Panc1 (cell line): ENCODE measurements at regions not wholly inside any gene's neighbourhood (a gene's known extent, or its start where the extent isn't known, plus 50 kb on each side); places are given as distances from the start of the nearest gene placed in this dataset.

Experiments used
- ATAC-seq: fragments of 200-7000 bp; cut with Tn5 transposase; 2 replicates; pipeline ENCODE4 v1.9.1; 2020; ENCODE audit warnings: mild to moderate bottlenecking, moderate library complexity
- BruUV-seq: library from RNA; stranded (reverse); fragments of 400-500 nt; replicated peaks from 2 replicates; lab custom pipeline; 2021; lab: Mats Ljungman, UMichigan
- CTCF ChIA-PET: fragments of 300-600 bp; sonication (Branson Sonifier 250); formaldehyde crosslinking; loops from one replicate; lab custom pipeline; 2022; ENCODE audit warnings: antibody characterized with exemption; lab: Charles Lee
- POLR2A ChIA-PET: fragments of 300-600 bp; sonication (Branson Sonifier 250); formaldehyde crosslinking; loops from one replicate; lab custom pipeline; 2022; ENCODE audit warnings: antibody characterized with exemption; lab: Charles Lee
- DNase-seq: peaks from one replicate; pipeline ENCODE4 v3.0.0-alpha.2; 2010; ENCODE audit warnings: low read depth, low spot score
- H3K27ac ChIP-seq: 2 replicates; pipeline ENCODE4 v1.5.1; 2011; ENCODE audit warnings: mild to moderate bottlenecking, low read length, inconsistent platforms
- H3K27me3 ChIP-seq: fragments of 200-500 bp; sonication (Bioruptor generic); 2 replicates; pipeline ENCODE4 v1.6.0; 2014; ENCODE audit warnings: low read length, inconsistent platforms; ENCODE audit not compliant: control insufficient read depth, insufficient read depth
- H3K36me3 ChIP-seq: fragments of 200-500 bp; sonication (Bioruptor generic); 2 replicates; pipeline ENCODE4 v1.5.1; 2014; ENCODE audit warnings: inconsistent platforms, mild to moderate bottlenecking, low read length, moderate library complexity; ENCODE audit not compliant: control insufficient read depth, insufficient read depth
- H3K4me1 ChIP-seq: 2 replicates; pipeline ENCODE4 v1.5.1; 2011; ENCODE audit warnings: inconsistent platforms, mild to moderate bottlenecking, low read length, moderate library complexity; ENCODE audit not compliant: control insufficient read depth, insufficient read depth
- H3K4me3 ChIP-seq, 2 experiments: 2 replicates each; pipeline ENCODE4 v1.5.1; 2011 to 2012; ENCODE audit warnings: low read depth in 2 of 2, low read length in 2 of 2, mild to moderate bottlenecking in 2 of 2, inconsistent platforms in 1 of 2, moderate library complexity in 1 of 2
- H3K9me3 ChIP-seq: fragments of 200-500 bp; sonication (Bioruptor generic); 2 replicates; pipeline ENCODE4 v1.5.1; 2014; ENCODE audit warnings: low read depth, mild to moderate bottlenecking, inconsistent platforms, low read length, moderate library complexity; ENCODE audit not compliant: control insufficient read depth, insufficient read depth
- CTCF ChIP-seq: fragments of 450-650 bp; IDR thresholded peaks from 2 replicates; pipeline ENCODE4 v1.5.1; 2017; ENCODE audit warnings: mild to moderate bottlenecking
- POLR2AphosphoS5 ChIP-seq: IDR thresholded peaks from 2 replicates; pipeline ENCODE4 v1.6.1; 2012; ENCODE audit warnings: mild to moderate bottlenecking, low read depth, low read length, moderate library complexity
- REST ChIP-seq, 2 experiments: IDR thresholded peaks; 2 replicates each; pipeline ENCODE4 v1.6.1; 2011 to 2012; ENCODE audit warnings: low read depth in 2 of 2, control low read depth in 1 of 2, low read length in 1 of 2, mild to moderate bottlenecking in 1 of 2, moderate library complexity in 1 of 2; ENCODE audit not compliant: insufficient read depth in 1 of 2
- SIN3A ChIP-seq: IDR thresholded peaks from 2 replicates; pipeline ENCODE4 v1.6.1; 2012; ENCODE audit warnings: low read depth, mild to moderate bottlenecking, low read length, moderate library complexity, borderline replicate concordance; ENCODE audit not compliant: insufficient read depth
- TCF7L2 ChIP-seq: IDR thresholded peaks from 2 replicates; pipeline ENCODE4 v1.6.1; 2011; ENCODE audit warnings: mild to moderate bottlenecking, low read depth, low read length, inconsistent platforms
- in situ Hi-C: cut with HindIII; loops from 2 replicates; pipeline ENCODE4 v1.10.0; 2016; ENCODE audit warnings: low sequenced_read_pairs, low pct_unique_long_range_greater_than_20kb
- intact Hi-C: fragments of 100-400 bp; cut with micrococcal nuclease; formaldehyde crosslinking; loops from one replicate; pipeline ENCODE4 v1.10.0; 2022; ENCODE audit not compliant: unreplicated experiment

- POLR2A ChIA-PET, result no interaction called here
- TF ChIP-seq SIN3A, result no peak
- TF ChIP-seq TCF7L2, result no peak
- no peak for TF ChIP-seq REST (IDR thresholded peaks at IDR 0.05; ENCODE audit: insufficient read depth in 1 of 2, low read depth in 2 of 2, low read length in 1 of 2)
- no peak for TF ChIP-seq CTCF
- TF ChIP-seq POLR2AphosphoS5, result no peak
- no peak overlapping the region for H3K27ac ChIP-seq
- ATAC-seq (no peak), DNase-seq (no peak)
- intact Hi-C loops (no loop called here), in situ Hi-C loops (no loop called here)
- CTCF ChIA-PET, result no interaction called here
- H3K36me3 ChIP-seq, result no peaks in the 10 kb centered on the region
- no TSS peak for BruUV-seq
- no peak overlapping the region for H3K4me3 ChIP-seq
- H3K4me1 ChIP-seq, result no peaks in the 10 kb centered on the region; the same call in 1 of the 2 replicates
- H3K9me3 ChIP-seq, result no peaks in the 10 kb centered on the region
- H3K27me3 ChIP-seq, result no peaks in the 10 kb centered on the region
These were observed 50.8 kb upstream of the ACSL3 start for GRCh38 chr2:222810044-222810443.
